ENCODE measurements at regions not wholly inside any gene's neighbourhood (a gene's known extent, or its start where the extent isn't known, plus 50 kb on each side); places are given as distances from the start of the nearest gene placed in this dataset.

- H3K36me3 Mint-ChIP-seq: no peaks in the 10 kb centered on the region
- peaks cover 0 to 9% (median 3%) of the 10 kb centered on the region in 7 donors for H3K9me3 Mint-ChIP-seq
- no peak overlapping the region for H3K4me3 Mint-ChIP-seq
- peaks cover 27 to 37% (median 35%) of the 10 kb centered on the region in 3 donors for H3K27me3 Mint-ChIP-seq
- no peaks in the 10 kb centered on the region for H3K4me1 Mint-ChIP-seq
- H3K27ac Mint-ChIP-seq: peak overlapping the region in 1 of 6 donors; percentile 10
- DNase-seq (no peak), ATAC-seq (ENCODE audit: low read depth in 2 of 2) (no peak)
Measured at GRCh38 chr12:113748707-113749432, 217.3 kb downstream of the RBM19 start.

- Mint-ChIP-seq H3K27me3 (peaks cover 26 to 38% (median 30%) of the 10 kb centered on the region in 3 donors), H3K27ac (no peak overlapping the region)
Measured at GRCh38 chr12:113747017-113747416, 219.1 kb downstream of the RBM19 start.

GRCh38 chr12:113744802-113745395 is 221.2 kb downstream of the RBM19 start:
- H3K27ac Mint-ChIP-seq: no peak overlapping the region
- peaks cover 0 to 5% (median 0%) of the 10 kb centered on the region in 7 donors for H3K9me3 Mint-ChIP-seq
- ATAC-seq (ENCODE audit: low read depth in 2 of 2): no peak
- H3K4me3 Mint-ChIP-seq: no peak overlapping the region
- H3K36me3 Mint-ChIP-seq: no peaks in the 10 kb centered on the region
- no peaks in the 10 kb centered on the region for H3K4me1 Mint-ChIP-seq
- H3K27me3 Mint-ChIP-seq: peaks cover 29 to 50% (median 46%) of the 10 kb centered on the region in 3 donors
- no peak for DNase-seq

More at GRCh38 chr12:113747017-113747416, 219.1 kb downstream of the RBM19 start:
- DNase-seq (no peak), ATAC-seq (ENCODE audit: low read depth in 2 of 2) (no peak)
- Mint-ChIP-seq H3K4me1 (no peaks in the 10 kb centered on the region), H3K4me3 (no peak overlapping the region), H3K36me3 (no peaks in the 10 kb centered on the region), H3K9me3 (peaks cover 0 to 5% (median 2%) of the 10 kb centered on the region in 7 donors)

GRCh38 chr12:113742801-113743200 is 223.3 kb downstream of the RBM19 start:
- ATAC-seq (ENCODE audit: low read depth in 2 of 2) (no peak), DNase-seq (no peak)
- Mint-ChIP-seq H3K9me3 (peaks cover 0 to 7% (median 3%) of the 10 kb centered on the region in 7 donors), H3K36me3 (peaks cover 0 to 5% of the 10 kb centered on the region in 2 donors), H3K27ac (peak overlapping the region in 1 of 6 donors; percentile 18), H3K4me1 (no peaks in the 10 kb centered on the region), H3K4me3 (no peak overlapping the region), H3K27me3 (peaks cover 30 to 62% (median 56%) of the 10 kb centered on the region in 3 donors)

GRCh38 chr12:113740699-113741098 is 225.4 kb downstream of the RBM19 start:
- no peak overlapping the region for H3K4me3 Mint-ChIP-seq
- ATAC-seq (ENCODE audit: low read depth in 2 of 2): no peak
- no peaks in the 10 kb centered on the region for H3K4me1 Mint-ChIP-seq
- H3K27ac Mint-ChIP-seq: no peak overlapping the region
- peaks cover 0 to 7% (median 0%) of the 10 kb centered on the region in 7 donors for H3K9me3 Mint-ChIP-seq
- H3K36me3 Mint-ChIP-seq: peaks cover 0 to 5% of the 10 kb centered on the region in 2 donors
- no peak for DNase-seq
- H3K27me3 Mint-ChIP-seq: peaks cover 36 to 56% (median 48%) of the 10 kb centered on the region in 3 donors

- H3K27me3 Mint-ChIP-seq: peaks cover 28 to 49% (median 38%) of the 10 kb centered on the region in 3 donors
- H3K36me3 Mint-ChIP-seq: peaks cover 0 to 5% of the 10 kb centered on the region in 2 donors
- no peak for DNase-seq
- H3K9me3 Mint-ChIP-seq: peaks cover 0 to 7% (median 0%) of the 10 kb centered on the region in 7 donors
- H3K27ac Mint-ChIP-seq: no peak overlapping the region
- no peak for ATAC-seq (ENCODE audit: low read depth in 2 of 2)
- H3K4me1 Mint-ChIP-seq: no peaks in the 10 kb centered on the region
- H3K4me3 Mint-ChIP-seq: no peak overlapping the region
Measured at GRCh38 chr12:113735131-113735530, 231.0 kb downstream of the RBM19 start.

GRCh38 chr12:113734503-113734902 is 231.6 kb downstream of the RBM19 start:
- H3K27ac Mint-ChIP-seq: no peak overlapping the region
- H3K9me3 Mint-ChIP-seq: peaks cover 0 to 7% (median 0%) of the 10 kb centered on the region in 7 donors
- DNase-seq: no peak
- no peak for ATAC-seq (ENCODE audit: low read depth in 2 of 2)
- H3K36me3 Mint-ChIP-seq: peaks cover 0 to 5% of the 10 kb centered on the region in 2 donors
- peaks cover 23 to 47% (median 37%) of the 10 kb centered on the region in 3 donors for H3K27me3 Mint-ChIP-seq
- no peak overlapping the region for H3K4me3 Mint-ChIP-seq
- no peaks in the 10 kb centered on the region for H3K4me1 Mint-ChIP-seq

GRCh38 chr12:113732916-113733315 is 233.2 kb downstream of the RBM19 start:
- ATAC-seq (ENCODE audit: low read depth in 2 of 2) (no peak), DNase-seq (no peak)
- H3K27me3 Mint-ChIP-seq: peaks cover 20 to 33% (median 32%) of the 10 kb centered on the region in 3 donors
- no peaks in the 10 kb centered on the region for H3K36me3 Mint-ChIP-seq
- H3K4me1 Mint-ChIP-seq: no peaks in the 10 kb centered on the region
- no peak overlapping the region for H3K27ac Mint-ChIP-seq
- H3K9me3 Mint-ChIP-seq: peaks cover 0 to 2% (median 0%) of the 10 kb centered on the region in 7 donors
- peak overlapping the region in 1 of 8 donors; percentile 71 for H3K4me3 Mint-ChIP-seq

- H3K36me3 Mint-ChIP-seq: peaks cover 0 to 9% of the 10 kb centered on the region in 2 donors
- DNase-seq (no peak), ATAC-seq (ENCODE audit: low read depth in 2 of 2) (no peak)
- no peaks in the 10 kb centered on the region for H3K4me1 Mint-ChIP-seq
- H3K4me3 Mint-ChIP-seq: no peak overlapping the region
- no peak overlapping the region for H3K27ac Mint-ChIP-seq
- H3K27me3 Mint-ChIP-seq: peaks cover 12 to 27% (median 18%) of the 10 kb centered on the region in 3 donors
- H3K9me3 Mint-ChIP-seq: peaks cover 0 to 9% (median 3%) of the 10 kb centered on the region in 7 donors
Measured at GRCh38 chr12:113727651-113728061, 238.5 kb downstream of the RBM19 start.

- Mint-ChIP-seq H3K4me1 (no peaks in the 10 kb centered on the region), H3K27me3 (peaks cover 8 to 21% (median 20%) of the 10 kb centered on the region in 3 donors)
Measured at GRCh38 chr12:113726254-113726819, 239.8 kb downstream of the RBM19 start.

GRCh38 chr12:113725557-113725876 is 240.6 kb downstream of the RBM19 start:
- peaks cover 0 to 9% of the 10 kb centered on the region in 2 donors for H3K36me3 Mint-ChIP-seq
- no peak overlapping the region for H3K4me3 Mint-ChIP-seq
- ATAC-seq (ENCODE audit: low read depth in 2 of 2) (no peak), DNase-seq (no peak)
- H3K27ac Mint-ChIP-seq: no peak overlapping the region
- peaks cover 0 to 9% (median 3%) of the 10 kb centered on the region in 7 donors for H3K9me3 Mint-ChIP-seq
- H3K4me1 Mint-ChIP-seq: no peaks in the 10 kb centered on the region
- peaks cover 8 to 28% (median 21%) of the 10 kb centered on the region in 3 donors for H3K27me3 Mint-ChIP-seq

More at GRCh38 chr12:113726254-113726819, 239.8 kb downstream of the RBM19 start:
- Mint-ChIP-seq H3K9me3 (peaks cover 0 to 9% (median 3%) of the 10 kb centered on the region in 7 donors), H3K4me3 (no peak overlapping the region), H3K36me3 (peaks cover 0 to 9% of the 10 kb centered on the region in 2 donors), H3K27ac (no peak overlapping the region)
- no peak for DNase-seq
- ATAC-seq (ENCODE audit: low read depth in 2 of 2): no peak

- Mint-ChIP-seq H3K36me3 (peaks cover 0 to 9% of the 10 kb centered on the region in 2 donors), H3K27me3 (peaks cover 8 to 28% (median 17%) of the 10 kb centered on the region in 3 donors), H3K9me3 (peaks cover 0 to 9% (median 3%) of the 10 kb centered on the region in 7 donors), H3K27ac (no peak overlapping the region), H3K4me1 (no peaks in the 10 kb centered on the region), H3K4me3 (no peak overlapping the region)
- DNase-seq (no peak), ATAC-seq (ENCODE audit: low read depth in 2 of 2) (no peak)
Measured at GRCh38 chr12:113724794-113725556, 241.2 kb downstream of the RBM19 start.

- Mint-ChIP-seq H3K36me3 (peaks cover 0 to 9% of the 10 kb centered on the region in 2 donors), H3K4me1 (no peaks in the 10 kb centered on the region), H3K27me3 (peaks cover 8 to 35% (median 24%) of the 10 kb centered on the region in 3 donors), H3K27ac (no peak overlapping the region), H3K9me3 (peaks cover 0 to 9% (median 4%) of the 10 kb centered on the region in 7 donors), H3K4me3 (no peak overlapping the region)
- ATAC-seq (ENCODE audit: low read depth in 2 of 2): no peak
- DNase-seq: no peak
Measured at GRCh38 chr12:113723631-113724030, 242.5 kb downstream of the RBM19 start.
